Smooth muscle cell (in vitro differentiated cells): ENCODE measurements at regions not wholly inside any gene's neighbourhood (a gene's known extent, or its start where the extent isn't known, plus 50 kb on each side); places are given as distances from the start of the nearest gene placed in this dataset.

Experiments
- DNase-seq: peaks from one replicate; lab custom pipeline; 2025; ENCODE audit not compliant: unreplicated experiment; lab: John Stamatoyannopoulos, UW
- H2AFZ ChIP-seq: fragments of 200-600 bp; sonication (generic); 2 replicates; pipeline ENCODE4 v1.6.0; 2016; ENCODE audit warnings: antibody characterized with exemption, low read depth, mild to moderate bottlenecking
- H3F3A ChIP-seq: fragments of 200-600 bp; sonication (generic); 2 replicates; pipeline ENCODE4 v1.6.0; 2017; ENCODE audit warnings: antibody characterized with exemption, low read depth
- H3K27ac ChIP-seq: fragments of 200-600 bp; sonication (generic); 2 replicates; pipeline ENCODE4 v1.5.1; 2016; ENCODE audit warnings: low read depth, mild to moderate bottlenecking
- H3K27me3 ChIP-seq: fragments of 200-600 bp; sonication (generic); 2 replicates; pipeline ENCODE4 v1.6.1; 2016; ENCODE audit warnings: low read depth, mild to moderate bottlenecking
- H3K36me3 ChIP-seq: fragments of 200-600 bp; sonication (generic); 2 replicates; pipeline ENCODE4 v1.5.1; 2016; ENCODE audit warnings: low read depth
- H3K4me1 ChIP-seq: fragments of 200-600 bp; sonication (generic); 2 replicates; pipeline ENCODE4 v1.5.1; 2016; ENCODE audit warnings: low read depth
- H3K4me2 ChIP-seq: fragments of 200-600 bp; sonication (generic); 2 replicates; pipeline ENCODE4 v1.6.0; 2016; ENCODE audit warnings: mild to moderate bottlenecking
- H3K4me3 ChIP-seq: fragments of 200-600 bp; sonication (generic); 2 replicates; pipeline ENCODE4 v1.5.1; 2016; ENCODE audit warnings: mild to moderate bottlenecking
- H3K79me2 ChIP-seq: fragments of 200-600 bp; sonication (generic); 2 replicates; pipeline ENCODE4 v1.6.0; 2016; ENCODE audit warnings: low read depth, mild to moderate bottlenecking
- H3K9ac ChIP-seq: fragments of 200-600 bp; sonication (generic); 2 replicates; pipeline ENCODE4 v1.6.0; 2016; ENCODE audit warnings: low read depth
- H3K9me3 ChIP-seq: fragments of 200-600 bp; sonication (generic); replicated peaks from 2 replicates; pipeline ENCODE4 v1.5.1; 2016; ENCODE audit warnings: low read depth
- H4K20me1 ChIP-seq: fragments of 200-600 bp; sonication (generic); 2 replicates; pipeline ENCODE4 v1.6.0; 2016; ENCODE audit warnings: low read depth
- WGBS: methylation state at CpG from one replicate; pipeline ENCODE4 v1.1.7; 2016; ENCODE audit warnings: low lambda C conversion rate; 5-methylcytosine and 5-hydroxymethylcytosine counted together
- TF ChIP-seq, protein P1 (sequence below): fragments of 200-600 bp; sonication (generic); IDR thresholded peaks from 2 replicates; pipeline ENCODE4 v1.5.1; 2017; ENCODE audit warnings: borderline replicate concordance, mild to moderate bottlenecking, antibody characterized with exemption; ENCODE audit not compliant: insufficient read depth, poor library complexity, severe bottlenecking

DNA sequence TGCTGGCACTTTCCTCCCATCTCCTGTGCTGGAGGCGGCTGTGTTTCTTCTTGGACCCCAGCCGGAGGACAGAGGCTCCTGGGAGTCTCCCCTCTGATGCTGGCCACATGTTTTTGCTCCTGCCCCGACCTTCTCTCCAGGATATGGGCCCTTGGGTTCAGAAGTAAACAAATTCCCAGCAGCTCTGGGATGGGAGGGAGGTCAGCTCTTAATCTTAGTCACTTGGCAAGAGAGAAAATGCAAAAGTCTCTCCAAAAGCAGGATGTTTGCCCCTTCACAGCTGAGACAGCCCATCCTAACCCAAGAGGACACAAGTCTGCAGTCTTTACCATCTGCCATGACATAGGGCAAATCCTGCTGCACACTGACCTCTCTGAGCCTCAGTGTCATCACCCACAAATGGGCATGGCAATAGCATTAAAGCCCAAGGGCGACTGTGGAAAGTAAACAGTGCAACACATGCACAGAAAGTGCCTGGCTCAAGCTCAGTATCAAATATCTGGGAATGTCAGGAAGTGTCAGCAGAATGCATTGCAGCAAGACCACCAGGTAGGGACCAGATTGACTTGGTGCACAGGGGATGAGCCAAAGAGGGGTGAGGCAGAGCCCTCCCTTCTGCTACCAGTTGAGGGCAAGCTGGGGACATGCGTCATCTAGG lies 117.0 kb upstream of the CXCL14 start:
- TF ChIP-seq, protein P1, sequence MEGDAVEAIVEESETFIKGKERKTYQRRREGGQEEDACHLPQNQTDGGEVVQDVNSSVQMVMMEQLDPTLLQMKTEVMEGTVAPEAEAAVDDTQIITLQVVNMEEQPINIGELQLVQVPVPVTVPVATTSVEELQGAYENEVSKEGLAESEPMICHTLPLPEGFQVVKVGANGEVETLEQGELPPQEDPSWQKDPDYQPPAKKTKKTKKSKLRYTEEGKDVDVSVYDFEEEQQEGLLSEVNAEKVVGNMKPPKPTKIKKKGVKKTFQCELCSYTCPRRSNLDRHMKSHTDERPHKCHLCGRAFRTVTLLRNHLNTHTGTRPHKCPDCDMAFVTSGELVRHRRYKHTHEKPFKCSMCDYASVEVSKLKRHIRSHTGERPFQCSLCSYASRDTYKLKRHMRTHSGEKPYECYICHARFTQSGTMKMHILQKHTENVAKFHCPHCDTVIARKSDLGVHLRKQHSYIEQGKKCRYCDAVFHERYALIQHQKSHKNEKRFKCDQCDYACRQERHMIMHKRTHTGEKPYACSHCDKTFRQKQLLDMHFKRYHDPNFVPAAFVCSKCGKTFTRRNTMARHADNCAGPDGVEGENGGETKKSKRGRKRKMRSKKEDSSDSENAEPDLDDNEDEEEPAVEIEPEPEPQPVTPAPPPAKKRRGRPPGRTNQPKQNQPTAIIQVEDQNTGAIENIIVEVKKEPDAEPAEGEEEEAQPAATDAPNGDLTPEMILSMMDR, result no peak
- H3K4me1 ChIP-seq, result peaks cover 3% of the 10 kb centered on the region
- no peak overlapping the region for H3K4me3 ChIP-seq
- no peak for DNase-seq
- no peak overlapping the region for H2AFZ ChIP-seq
- H3K9ac ChIP-seq, result no peak overlapping the region
- H3K9me3 ChIP-seq, result no peaks in the 10 kb centered on the region
- H3K27me3 ChIP-seq, result no peaks in the 10 kb centered on the region
- H4K20me1 ChIP-seq, result no peaks in the 10 kb centered on the region
- H3K79me2 ChIP-seq, result no peaks in the 10 kb centered on the region
- H3K36me3 ChIP-seq, result no peaks in the 10 kb centered on the region
- H3F3A ChIP-seq, result no peaks in the 10 kb centered on the region
- no peak overlapping the region for H3K4me2 ChIP-seq
- no peak overlapping the region for H3K27ac ChIP-seq
- WGBS, result 77% methylated on average over 5 of the region's 5 CpGs

DNA sequence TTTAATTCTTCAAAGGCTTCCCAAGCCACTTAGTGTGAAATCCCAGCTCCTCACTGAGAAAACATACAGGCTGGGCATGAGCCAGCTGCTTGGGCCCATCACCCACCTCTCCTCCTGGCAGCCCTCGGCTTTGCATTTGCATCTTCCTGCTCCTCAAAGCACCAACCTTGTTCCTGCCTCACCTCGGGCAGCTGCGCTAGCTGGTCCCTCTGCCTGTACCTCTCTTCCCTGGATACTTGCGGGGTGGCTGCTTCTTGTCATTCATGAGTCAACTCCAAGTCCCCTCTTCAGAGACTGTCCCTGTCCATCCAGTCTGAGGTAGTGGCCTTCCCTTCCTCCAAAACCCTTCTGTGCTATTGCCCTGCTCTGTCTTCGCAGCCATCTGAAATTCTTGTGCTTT lies 116.1 kb upstream of the CXCL14 start:
- no peaks in the 10 kb centered on the region for H3K9me3 ChIP-seq
- 81% methylated on average over 5 of the region's 5 CpGs for WGBS

DNA sequence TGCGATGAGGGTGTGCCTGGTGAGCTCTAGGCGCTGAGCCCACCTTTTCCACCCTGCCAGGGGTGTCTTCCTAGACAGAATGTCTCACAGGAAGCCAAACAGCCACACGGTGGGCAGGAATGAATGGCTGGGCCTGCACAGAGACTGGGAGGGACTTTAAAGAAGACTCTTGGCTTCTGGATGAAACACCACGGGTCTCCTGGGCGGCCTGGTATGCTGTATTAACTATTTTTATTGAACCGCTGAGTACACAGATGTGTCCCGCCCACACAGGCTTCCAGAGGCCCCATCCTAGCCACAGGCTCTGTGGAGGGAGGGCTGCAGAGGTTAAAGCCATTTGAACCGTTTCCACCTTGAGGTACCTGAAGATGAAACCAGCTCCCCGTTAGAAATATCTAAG lies 115.2 kb upstream of the CXCL14 start:
- no peaks in the 10 kb centered on the region for H4K20me1 ChIP-seq
- TF ChIP-seq, protein P1, result no peak
- no peak overlapping the region for H3K4me3 ChIP-seq
- no peaks in the 10 kb centered on the region for H3K9me3 ChIP-seq
- peaks cover 3% of the 10 kb centered on the region for H3K4me1 ChIP-seq
- H3K9ac ChIP-seq, result no peak overlapping the region
- no peak for DNase-seq
- peak overlapping the region; percentile 55 for H3K27ac ChIP-seq
- H3K79me2 ChIP-seq, result no peaks in the 10 kb centered on the region
- H3F3A ChIP-seq, result no peaks in the 10 kb centered on the region
- H3K36me3 ChIP-seq, result no peaks in the 10 kb centered on the region
- peak overlapping the region; percentile 54 for H2AFZ ChIP-seq
- WGBS, result 34% methylated on average over 9 of the region's 9 CpGs
- H3K27me3 ChIP-seq, result no peaks in the 10 kb centered on the region
- H3K4me2 ChIP-seq, result peak overlapping the region; percentile 53

More for the DNA sequence above, 116.1 kb upstream of the CXCL14 start:
- Histone ChIP-seq H3K27ac (no peak overlapping the region), H3K4me3 (no peak overlapping the region), H3K27me3 (no peaks in the 10 kb centered on the region), H3K36me3 (no peaks in the 10 kb centered on the region), H3K9ac (no peak overlapping the region), H2AFZ (no peak overlapping the region), H3K4me2 (no peak overlapping the region), H3F3A (no peaks in the 10 kb centered on the region), H3K4me1 (peaks cover 3% of the 10 kb centered on the region), H4K20me1 (no peaks in the 10 kb centered on the region), H3K79me2 (no peaks in the 10 kb centered on the region)
- TF ChIP-seq, protein P1, result no peak
- DNase-seq, result no peak

DNA sequence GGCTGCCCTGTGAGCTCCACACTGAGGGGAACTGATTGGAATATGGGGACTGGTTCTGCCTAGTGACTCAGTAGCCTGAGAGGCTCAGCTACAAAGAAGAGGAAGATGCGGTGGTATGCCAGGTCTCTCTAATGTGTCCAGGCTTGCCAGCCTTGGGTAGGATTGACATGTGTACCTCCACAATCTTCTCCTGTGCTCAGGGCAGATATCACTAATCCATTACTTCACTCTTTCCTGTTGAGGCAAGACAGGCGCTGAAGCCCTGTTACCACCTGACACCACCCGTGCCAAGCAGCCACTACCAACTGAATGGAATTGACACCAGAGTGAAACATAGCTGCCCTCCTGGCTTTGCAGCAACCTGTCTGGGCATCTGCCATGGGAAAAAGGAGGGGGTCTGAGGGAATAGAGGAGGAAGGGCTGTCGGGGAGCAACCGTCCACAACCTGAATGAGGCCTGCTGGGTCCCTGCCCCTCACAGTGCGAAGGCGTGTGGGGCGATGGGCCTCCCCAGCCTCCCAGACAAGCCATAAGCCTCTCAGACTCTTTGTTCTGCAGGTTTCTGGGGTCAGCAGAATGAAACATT lies 114.7 kb upstream of the CXCL14 start:
- H3K4me3 ChIP-seq, result no peak overlapping the region
- no peak overlapping the region for H3K9ac ChIP-seq
- H3K9me3 ChIP-seq, result no peaks in the 10 kb centered on the region
- WGBS, result 82% methylated on average over 8 of the region's 8 CpGs
- no peaks in the 10 kb centered on the region for H3K27me3 ChIP-seq
- H4K20me1 ChIP-seq, result no peaks in the 10 kb centered on the region
- H3K4me2 ChIP-seq, result peak overlapping the region; percentile 53
- H3K4me1 ChIP-seq, result peaks cover 3% of the 10 kb centered on the region
- H2AFZ ChIP-seq, result peak overlapping the region; percentile 54
- H3F3A ChIP-seq, result no peaks in the 10 kb centered on the region
- TF ChIP-seq, protein P1, result no peak
- H3K36me3 ChIP-seq, result no peaks in the 10 kb centered on the region
- no peaks in the 10 kb centered on the region for H3K79me2 ChIP-seq
- H3K27ac ChIP-seq, result peak overlapping the region; percentile 55
- no peak for DNase-seq
